ENCODE measurements at regions not wholly inside any gene's neighbourhood (a gene's known extent, or its start where the extent isn't known, plus 50 kb on each side); places are given as distances from the start of the nearest gene placed in this dataset.

DNA sequence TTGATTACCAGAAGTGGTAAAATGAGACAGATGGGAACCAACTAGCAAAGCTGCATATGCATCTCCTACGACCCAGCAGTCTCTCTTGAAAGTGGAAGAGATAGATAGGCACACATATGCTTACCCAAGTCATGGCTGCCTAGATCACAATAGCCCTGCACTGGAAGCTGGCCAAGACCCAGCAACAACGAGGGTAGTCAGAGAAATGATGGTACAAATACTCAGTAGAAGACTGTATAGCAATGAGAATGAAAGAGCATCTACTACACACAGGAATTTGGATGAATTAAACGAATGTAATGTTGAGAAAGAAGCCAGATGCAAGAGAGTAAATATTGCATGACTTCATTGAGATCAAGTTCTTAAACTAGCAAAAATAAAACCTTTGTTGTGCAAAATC lies 100.3 kb upstream of the FAT1 start:
- no peak overlapping the region for H3K9ac ChIP-seq (ENCODE audit: control insufficient read depth, extremely low read depth, insufficient read depth, low read length)
- TF ChIP-seq, protein P1, sequence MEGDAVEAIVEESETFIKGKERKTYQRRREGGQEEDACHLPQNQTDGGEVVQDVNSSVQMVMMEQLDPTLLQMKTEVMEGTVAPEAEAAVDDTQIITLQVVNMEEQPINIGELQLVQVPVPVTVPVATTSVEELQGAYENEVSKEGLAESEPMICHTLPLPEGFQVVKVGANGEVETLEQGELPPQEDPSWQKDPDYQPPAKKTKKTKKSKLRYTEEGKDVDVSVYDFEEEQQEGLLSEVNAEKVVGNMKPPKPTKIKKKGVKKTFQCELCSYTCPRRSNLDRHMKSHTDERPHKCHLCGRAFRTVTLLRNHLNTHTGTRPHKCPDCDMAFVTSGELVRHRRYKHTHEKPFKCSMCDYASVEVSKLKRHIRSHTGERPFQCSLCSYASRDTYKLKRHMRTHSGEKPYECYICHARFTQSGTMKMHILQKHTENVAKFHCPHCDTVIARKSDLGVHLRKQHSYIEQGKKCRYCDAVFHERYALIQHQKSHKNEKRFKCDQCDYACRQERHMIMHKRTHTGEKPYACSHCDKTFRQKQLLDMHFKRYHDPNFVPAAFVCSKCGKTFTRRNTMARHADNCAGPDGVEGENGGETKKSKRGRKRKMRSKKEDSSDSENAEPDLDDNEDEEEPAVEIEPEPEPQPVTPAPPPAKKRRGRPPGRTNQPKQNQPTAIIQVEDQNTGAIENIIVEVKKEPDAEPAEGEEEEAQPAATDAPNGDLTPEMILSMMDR (optimal IDR thresholded peaks at IDR 0.05 in 1 of 3, IDR thresholded peaks at IDR 0.05 in 1 of 3, conservative IDR thresholded peaks at IDR 0.05 in 1 of 3; ENCODE audit: extremely low read depth in 1 of 3, insufficient read depth in 2 of 3, low read length in 3 of 3) = no peak
- no peak for TF ChIP-seq EZH2 (IDR thresholded peaks at IDR 0.05; ENCODE audit: low read length)
- no peaks in the 10 kb centered on the region for H4K20me1 ChIP-seq (ENCODE audit: control insufficient read depth, extremely low read depth, insufficient read depth, low read length)
- H3K9me3 ChIP-seq (ENCODE audit: control insufficient read depth, low read depth, low read length) = no peaks in the 10 kb centered on the region
- no peaks in the 10 kb centered on the region for H3K9me1 ChIP-seq (ENCODE audit: control insufficient read depth, extremely low read depth, insufficient read depth, low read length)
- H3K4me2 ChIP-seq (ENCODE audit: control insufficient read depth, extremely low read depth, insufficient read depth, low read depth, low read length) = no peak overlapping the region
- DNase-seq (ENCODE audit: low read depth, low spot score) (no peak), FAIRE-seq (no peak)
- H3K79me2 ChIP-seq (ENCODE audit: control insufficient read depth, insufficient read depth, low read length) = no peaks in the 10 kb centered on the region
- H3K4me1 ChIP-seq (ENCODE audit: control insufficient read depth, extremely low read depth, insufficient read depth, low read length) = peaks cover 7% of the 10 kb centered on the region
- dilution Hi-C loops (cut with MboI; ENCODE audit: extremely low pct_ligation_motif_present, low sequenced_read_pairs) = no loop called here
- H2AFZ ChIP-seq (ENCODE audit: control insufficient read depth, low read length) = no peak overlapping the region
- no peaks in the 10 kb centered on the region for H3K36me3 ChIP-seq (ENCODE audit: control insufficient read depth in 2 of 2, extremely low read depth in 1 of 2, insufficient read depth in 2 of 2, low read length in 2 of 2)
- H3K27me3 ChIP-seq (ENCODE audit: control insufficient read depth, extremely low read depth, insufficient read depth, low read length) = no peaks in the 10 kb centered on the region
- no peak overlapping the region for H3K27ac ChIP-seq (ENCODE audit: control insufficient read depth, insufficient read depth, low read length)
- no peak overlapping the region for H3K4me3 ChIP-seq (ENCODE audit: control insufficient read depth in 2 of 3, extremely low read depth in 1 of 3, insufficient read depth in 2 of 3, low read depth in 1 of 3, low read length in 3 of 3)

DNA sequence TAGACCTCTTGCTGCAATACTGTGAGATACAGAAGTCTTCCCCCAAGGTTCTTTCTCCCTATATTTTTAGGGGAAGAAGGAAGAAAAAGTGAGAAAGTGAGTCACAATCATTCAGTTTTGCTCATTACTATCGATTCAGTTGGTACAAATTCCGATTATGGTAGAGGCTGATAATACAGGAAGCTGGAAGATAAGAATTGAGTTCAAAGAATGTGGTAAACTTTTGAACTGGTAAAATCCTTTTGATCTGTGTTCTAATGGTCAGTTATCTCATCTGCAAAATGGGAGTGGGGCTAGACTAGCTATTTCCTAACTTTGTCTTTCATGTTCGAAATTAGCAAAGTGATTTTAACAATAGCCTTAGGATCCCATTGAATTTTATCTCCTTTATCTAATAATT lies 101.4 kb upstream of the FAT1 start:
- Histone ChIP-seq H3K9ac (ENCODE audit: control insufficient read depth, extremely low read depth, insufficient read depth, low read length) (no peak overlapping the region), H3K4me2 (ENCODE audit: control insufficient read depth, extremely low read depth, insufficient read depth, low read depth, low read length) (no peak overlapping the region), H3K27ac (ENCODE audit: control insufficient read depth, insufficient read depth, low read length) (no peak overlapping the region), H3K4me3 (ENCODE audit: control insufficient read depth in 2 of 3, extremely low read depth in 1 of 3, insufficient read depth in 2 of 3, low read depth in 1 of 3, low read length in 3 of 3) (no peak overlapping the region), H3K27me3 (ENCODE audit: control insufficient read depth, extremely low read depth, insufficient read depth, low read length) (no peaks in the 10 kb centered on the region), H4K20me1 (ENCODE audit: control insufficient read depth, extremely low read depth, insufficient read depth, low read length) (no peaks in the 10 kb centered on the region), H3K9me1 (ENCODE audit: control insufficient read depth, extremely low read depth, insufficient read depth, low read length) (no peaks in the 10 kb centered on the region), H3K36me3 (ENCODE audit: control insufficient read depth in 2 of 2, extremely low read depth in 1 of 2, insufficient read depth in 2 of 2, low read length in 2 of 2) (no peaks in the 10 kb centered on the region), H2AFZ (ENCODE audit: control insufficient read depth, low read length) (no peak overlapping the region), H3K4me1 (ENCODE audit: control insufficient read depth, extremely low read depth, insufficient read depth, low read length) (peaks cover 7% of the 10 kb centered on the region), H3K79me2 (ENCODE audit: control insufficient read depth, insufficient read depth, low read length) (no peaks in the 10 kb centered on the region), H3K9me3 (ENCODE audit: control insufficient read depth, low read depth, low read length) (no peaks in the 10 kb centered on the region)
- DNase-seq (ENCODE audit: low read depth, low spot score) (no peak), FAIRE-seq (peak; percentile 36)
- TF ChIP-seq, protein P1 (optimal IDR thresholded peaks at IDR 0.05 in 1 of 3, IDR thresholded peaks at IDR 0.05 in 1 of 3, conservative IDR thresholded peaks at IDR 0.05 in 1 of 3; ENCODE audit: extremely low read depth in 1 of 3, insufficient read depth in 2 of 3, low read length in 3 of 3) = no peak
- no peak for TF ChIP-seq EZH2 (IDR thresholded peaks at IDR 0.05; ENCODE audit: low read length)
- dilution Hi-C loops (cut with MboI; ENCODE audit: extremely low pct_ligation_motif_present, low sequenced_read_pairs) = no loop called here
